Esophagus muscularis mucosa (tissue), 4 donors: ENCODE measurements at regions not wholly inside any gene's neighbourhood (a gene's known extent, or its start where the extent isn't known, plus 50 kb on each side); places are given as distances from the start of the nearest gene placed in this dataset.

Experiments
- DNase-seq: peaks from one replicate; pipeline ENCODE4 v3.0.0-alpha.2; 2017; ENCODE audit errors: extremely low spot score
- H3K27ac ChIP-seq, 4 donors: fragments of 200-600 bp; sonication (generic); replicated peaks in 1 of 4; 1 replicate in 3 of 4; 2 replicates in 1 of 4; pipeline ENCODE4 v1.5.1; 2016 to 2019; ENCODE audit warnings: mild to moderate bottlenecking in 1 of 4
- H3K27me3 ChIP-seq, 4 donors: fragments of 200-600 bp; sonication (generic); one replicate each; pipeline versions ENCODE4 v1.5.1 to v1.6.0; 2016 to 2019
- H3K36me3 ChIP-seq, 4 donors: fragments of 200-600 bp; sonication (generic); one replicate each; pipeline ENCODE4 v1.5.1; 2016 to 2019
- H3K4me1 ChIP-seq, 4 donors: fragments of 200-600 bp; sonication (generic); one replicate each; pipeline ENCODE4 v1.5.1; 2016 to 2019
- H3K4me3 ChIP-seq, 4 donors: fragments of 200-600 bp; sonication (generic); 1 replicate in 2 of 4; 2 replicates in 2 of 4; pipeline ENCODE4 v1.5.1; 2016 to 2019; ENCODE audit warnings: mild to moderate bottlenecking in 4 of 4, moderate library complexity in 1 of 4
- H3K9me3 ChIP-seq, 4 donors: fragments of 200-600 bp; sonication (generic); 1 replicate in 3 of 4; 2 replicates in 1 of 4; pipeline ENCODE4 v1.5.1; 2016 to 2019
- CTCF ChIP-seq, 3 experiments: fragments of 200-600 bp in 2 of 3; fragments of 450-650 bp in 1 of 3; sonication (generic) in 2 of 3; IDR thresholded peaks; one replicate each; pipeline ENCODE4 v1.5.1; 2017 to 2019; ENCODE audit warnings: antibody characterized with exemption in 3 of 3, mild to moderate bottlenecking in 2 of 3, moderate library complexity in 1 of 3
- EP300 ChIP-seq: sonication (generic); formaldehyde crosslinking; IDR thresholded peaks from one replicate; pipeline ENCODE4 v1.6.1; 2017; ENCODE audit warnings: antibody characterized with exemption
- POLR2A ChIP-seq: fragments of 450-650 bp; IDR thresholded peaks from one replicate; pipeline ENCODE4 v1.6.1; 2017; ENCODE audit warnings: antibody characterized with exemption, moderate library complexity, mild to moderate bottlenecking, low read depth
- POLR2AphosphoS5 ChIP-seq, 2 donors: sonication (generic); formaldehyde crosslinking; IDR thresholded peaks; one replicate each; pipeline ENCODE4 v1.6.1; 2017; ENCODE audit warnings: antibody characterized with exemption in 2 of 2
- WGBS: methylation state at CpG from one replicate; pipeline ENCODE4 v1.1.5; 2018; 5-methylcytosine and 5-hydroxymethylcytosine counted together
- intact Hi-C: fragments of 100-400 bp; cut with DNase I; formaldehyde crosslinking; loops from one replicate; pipeline ENCODE4 v1.15.1; 2023

DNA sequence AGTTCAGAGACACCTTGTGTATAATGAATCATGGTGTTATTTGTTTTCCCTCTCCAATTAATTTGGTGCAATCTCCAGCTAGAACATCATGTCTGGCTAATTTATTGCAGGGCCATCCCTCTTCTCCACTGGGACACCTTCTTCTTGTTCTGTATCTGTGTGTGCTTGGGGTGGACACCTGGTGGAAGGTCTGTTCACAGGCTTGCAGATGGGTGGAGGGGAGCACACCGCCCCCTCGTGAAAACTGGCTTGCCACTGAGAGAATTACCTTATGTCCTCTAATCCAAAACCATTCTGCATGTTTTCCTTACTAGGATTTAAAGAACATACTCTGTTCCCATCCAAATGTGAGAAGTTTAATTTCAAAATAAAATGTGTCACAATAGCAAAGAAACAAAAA lies 1160.4 kb upstream of the ZEB2 start:
- TF ChIP-seq POLR2AphosphoS5 (IDR thresholded peaks at IDR 0.05) (no peak), CTCF (IDR thresholded peaks at IDR 0.05) (no peak), POLR2A (no peak), EP300 (no peak)
- DNase-seq = no peak
- no peaks in the 10 kb centered on the region for H3K36me3 ChIP-seq
- H3K4me1 ChIP-seq = no peaks in the 10 kb centered on the region
- H3K4me3 ChIP-seq = no peak overlapping the region
- no peaks in the 10 kb centered on the region for H3K27me3 ChIP-seq
- H3K27ac ChIP-seq = no peak overlapping the region
- H3K9me3 ChIP-seq = no peaks in the 10 kb centered on the region
- intact Hi-C loops = no loop called here
- 88% methylated on average over 2 of the region's 2 CpGs for WGBS

- no peak overlapping the region for H3K4me3 ChIP-seq
- no peaks in the 10 kb centered on the region for H3K27me3 ChIP-seq
- TF ChIP-seq EP300 = no peak
- no peak for TF ChIP-seq POLR2A
- no peak for TF ChIP-seq CTCF (IDR thresholded peaks at IDR 0.05)
- 85% methylated on average over 2 of the region's 2 CpGs for WGBS
- no peak for DNase-seq
- no peaks in the 10 kb centered on the region for H3K9me3 ChIP-seq
- intact Hi-C loops = no loop called here
- H3K4me1 ChIP-seq = no peaks in the 10 kb centered on the region
- no peak overlapping the region for H3K27ac ChIP-seq
- no peaks in the 10 kb centered on the region for H3K36me3 ChIP-seq
Observed at GRCh38 chr2:145677371-145677770, 1157.5 kb upstream of the ZEB2 start.

GRCh38 chr2:145674705-145675104 lies 1154.8 kb upstream of the ZEB2 start:
- H3K27ac ChIP-seq = no peak overlapping the region
- no peak for DNase-seq
- TF ChIP-seq POLR2A (no peak), CTCF (IDR thresholded peaks at IDR 0.05) (no peak), EP300 (no peak), POLR2AphosphoS5 (IDR thresholded peaks at IDR 0.05) (no peak)
- H3K4me3 ChIP-seq = no peak overlapping the region
- no peaks in the 10 kb centered on the region for H3K9me3 ChIP-seq
- no peaks in the 10 kb centered on the region for H3K36me3 ChIP-seq
- WGBS = 85% methylated on average over 3 of the region's 3 CpGs
- H3K27me3 ChIP-seq = no peaks in the 10 kb centered on the region
- H3K4me1 ChIP-seq = no peaks in the 10 kb centered on the region
- intact Hi-C loops = no loop called here

GRCh38 chr2:145669301-145669700 lies 1149.4 kb upstream of the ZEB2 start:
- H3K4me3 ChIP-seq = no peak overlapping the region
- DNase-seq = no peak
- TF ChIP-seq POLR2A (no peak), EP300 (no peak), CTCF (IDR thresholded peaks at IDR 0.05) (no peak), POLR2AphosphoS5 (IDR thresholded peaks at IDR 0.05) (no peak)
- intact Hi-C loops = no loop called here
- H3K36me3 ChIP-seq = no peaks in the 10 kb centered on the region
- H3K4me1 ChIP-seq = no peaks in the 10 kb centered on the region
- H3K9me3 ChIP-seq = no peaks in the 10 kb centered on the region
- H3K27me3 ChIP-seq = no peaks in the 10 kb centered on the region
- no peak overlapping the region for H3K27ac ChIP-seq
- WGBS = 71% methylated on average over 1 of the region's 1 CpG

- no peak for TF ChIP-seq CTCF (IDR thresholded peaks at IDR 0.05)
- TF ChIP-seq POLR2A = no peak
- no peak for TF ChIP-seq POLR2AphosphoS5 (IDR thresholded peaks at IDR 0.05)
- TF ChIP-seq EP300 = no peak
- WGBS = 85% methylated on average over 3 of the region's 3 CpGs
- intact Hi-C loops = no loop called here
Observed at GRCh38 chr2:145666552-145666951, 1146.6 kb upstream of the ZEB2 start.

More at GRCh38 chr2:145666552-145666951, 1146.6 kb upstream of the ZEB2 start:
- Histone ChIP-seq H3K27ac (no peak overlapping the region), H3K27me3 (no peaks in the 10 kb centered on the region), H3K9me3 (no peaks in the 10 kb centered on the region), H3K4me3 (no peak overlapping the region), H3K4me1 (no peaks in the 10 kb centered on the region), H3K36me3 (no peaks in the 10 kb centered on the region)
- DNase-seq = no peak
